Activated T-cell treated with anti-CD3 and anti-CD28 coated beads, Interleukin-2, amount 50 U/mL, for 72 hours (primary cell): ENCODE measurements at regions not wholly inside any gene's neighbourhood (a gene's known extent, or its start where the extent isn't known, plus 50 kb on each side); places are given as distances from the start of the nearest gene placed in this dataset.

Experiments used
- ATAC-seq, 2 donors: fragments of 150-1000 bp; cut with Tn5 transposase; replicated peaks in 1 of 2; 2 replicates each; pipeline ENCODE4 v1.10.0; 2021; ENCODE audit warnings: moderate library complexity in 2 of 2, mild to moderate bottlenecking in 1 of 2
- DNase-seq, 2 donors: peaks; one replicate each; pipeline ENCODE4 v3.0.0; 2021 to 2022; ENCODE audit warnings: mixed read lengths in 1 of 2
- H3K27ac Mint-ChIP-seq: one replicate; pipeline ENCODE4 v1.8.0; 2022; ENCODE audit warnings: mild to moderate bottlenecking, moderate library complexity, mixed read lengths
- H3K27me3 Mint-ChIP-seq: one replicate; pipeline ENCODE4 v1.8.0; 2022; ENCODE audit warnings: low read depth, mixed read lengths
- H3K36me3 Mint-ChIP-seq, 2 donors: one replicate each; pipeline ENCODE4 v1.8.0; 2022; ENCODE audit warnings: mixed read lengths in 2 of 2, mild to moderate bottlenecking in 1 of 2; ENCODE audit not compliant: insufficient read depth in 2 of 2
- H3K4me1 Mint-ChIP-seq: one replicate; pipeline ENCODE4 v1.8.0; 2022; ENCODE audit warnings: low read depth, mixed read lengths
- H3K4me3 Mint-ChIP-seq, 2 donors: one replicate each; pipeline ENCODE4 v1.8.0; 2022; ENCODE audit warnings: mild to moderate bottlenecking in 2 of 2, mixed read lengths in 2 of 2, moderate library complexity in 2 of 2
- H3K9me3 Mint-ChIP-seq, 2 donors: one replicate each; pipeline ENCODE4 v1.8.0; 2022; ENCODE audit warnings: mixed read lengths in 2 of 2

DNA sequence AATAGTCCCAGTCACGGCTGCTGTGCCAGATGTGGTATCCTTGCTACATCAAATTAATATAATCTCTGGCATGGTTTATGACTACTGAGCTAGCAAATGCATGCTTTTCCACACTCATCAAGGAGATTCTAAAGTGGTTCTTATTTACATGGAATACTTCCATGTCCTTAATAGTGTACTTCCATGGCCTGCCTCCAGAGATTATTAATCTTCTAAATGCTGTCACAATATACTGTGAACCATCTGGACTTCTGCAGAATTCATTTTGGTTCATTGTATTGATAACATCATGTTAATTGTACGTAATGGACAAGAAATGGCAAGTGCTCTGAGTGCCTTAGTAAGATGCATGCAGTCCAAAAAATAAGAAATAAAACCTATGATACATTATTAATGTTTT lies 230.8 kb downstream of the NUAK1 start:
- Mint-ChIP-seq H3K36me3 (no peaks in the 10 kb centered on the region), H3K4me1 (no peaks in the 10 kb centered on the region), H3K27ac (no peak overlapping the region), H3K27me3 (no peaks in the 10 kb centered on the region), H3K4me3 (no peak overlapping the region), H3K9me3 (no peaks in the 10 kb centered on the region)
- ATAC-seq (no peak), DNase-seq (no peak)

DNA sequence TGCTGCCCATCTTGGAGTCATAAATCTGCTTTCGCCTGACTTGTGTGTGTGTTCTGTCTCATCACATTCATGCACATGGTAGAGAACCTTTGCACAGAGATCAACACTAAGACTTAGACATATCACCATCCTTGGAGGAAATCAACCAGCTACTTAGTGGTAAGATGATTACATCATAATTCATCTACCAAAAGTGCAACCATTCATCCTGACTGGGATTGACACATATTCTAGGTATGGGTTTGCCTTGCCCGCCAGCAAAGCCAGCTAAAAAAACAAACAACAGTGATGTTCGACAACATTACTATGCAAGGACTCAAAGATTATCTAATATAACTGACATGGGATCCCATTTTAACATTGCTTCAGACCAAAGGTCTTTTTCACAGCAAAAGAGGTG lies 228.7 kb downstream of the NUAK1 start:
- H3K36me3 Mint-ChIP-seq, result no peaks in the 10 kb centered on the region
- no peak overlapping the region for H3K27ac Mint-ChIP-seq
- H3K9me3 Mint-ChIP-seq, result peaks cover 2% of the 10 kb centered on the region in 2 donors

DNA sequence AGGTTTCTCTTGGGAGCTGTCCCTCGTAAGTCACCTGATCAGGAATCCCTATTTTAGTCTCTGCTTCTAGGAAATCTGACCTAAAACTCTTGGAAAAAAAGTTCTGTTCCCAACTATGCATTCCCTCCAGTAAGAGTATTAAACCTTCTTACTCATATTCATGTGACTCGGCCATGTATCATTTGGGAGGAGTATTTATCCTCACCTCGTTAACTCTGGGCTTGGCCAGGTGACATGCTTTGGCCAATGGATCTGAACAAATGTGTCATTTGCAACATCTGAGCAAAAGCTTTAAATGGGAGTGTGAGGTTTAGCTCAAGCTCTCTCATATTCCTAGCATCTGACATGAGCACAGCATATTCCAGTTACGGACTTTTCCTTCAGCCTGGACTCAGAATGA lies 226.8 kb downstream of the NUAK1 start:
- no peaks in the 10 kb centered on the region for H3K36me3 Mint-ChIP-seq

More for the DNA sequence above, 228.7 kb downstream of the NUAK1 start:
- Mint-ChIP-seq H3K27me3 (no peaks in the 10 kb centered on the region), H3K4me1 (no peaks in the 10 kb centered on the region), H3K4me3 (no peak overlapping the region)
- ATAC-seq (no peak), DNase-seq (no peak)

DNA sequence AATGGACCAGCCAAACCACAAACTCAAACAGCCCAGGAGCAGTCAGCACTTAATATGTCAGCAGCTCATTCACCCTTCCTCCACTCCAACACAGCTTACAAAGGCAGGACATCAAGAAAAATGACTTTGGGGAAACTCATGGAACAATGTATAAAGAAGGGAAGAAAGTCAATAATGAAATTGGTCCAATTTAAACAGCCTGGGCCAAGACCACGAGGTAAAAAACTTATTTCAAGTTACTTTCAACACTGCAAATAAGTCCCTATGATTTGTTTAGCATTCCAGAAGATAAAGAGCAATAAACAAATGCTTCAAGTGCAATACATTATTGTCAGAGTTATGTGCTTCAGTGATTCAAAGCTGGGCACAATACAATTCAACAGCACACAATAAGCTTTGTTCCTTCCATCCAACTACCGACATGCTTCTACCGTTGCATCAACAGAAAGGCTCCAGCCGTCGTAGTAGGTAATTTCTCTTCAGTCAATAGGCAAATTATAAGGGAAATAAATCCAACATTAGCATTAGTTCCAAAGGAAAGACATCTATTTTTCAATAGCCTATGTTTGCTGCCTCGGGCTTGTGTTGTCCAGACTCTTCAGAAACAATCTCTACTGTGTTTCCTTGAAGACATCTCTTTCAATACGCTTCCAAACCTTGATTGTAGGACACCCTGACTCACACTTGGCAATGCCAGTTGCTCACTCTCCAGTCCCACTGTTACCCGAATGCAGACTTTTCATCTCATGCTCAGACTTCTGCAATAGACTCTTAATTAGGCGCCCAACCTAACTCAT lies 225.7 kb downstream of the NUAK1 start:
- DNase-seq (no peak), ATAC-seq (no peak)
- peaks cover 2 to 3% of the 10 kb centered on the region in 2 donors for H3K9me3 Mint-ChIP-seq
- no peaks in the 10 kb centered on the region for H3K36me3 Mint-ChIP-seq
- H3K4me1 Mint-ChIP-seq, result no peaks in the 10 kb centered on the region
- no peaks in the 10 kb centered on the region for H3K27me3 Mint-ChIP-seq
- no peak overlapping the region for H3K4me3 Mint-ChIP-seq
- H3K27ac Mint-ChIP-seq, result no peak overlapping the region

More for the DNA sequence above, 226.8 kb downstream of the NUAK1 start:
- no peaks in the 10 kb centered on the region for H3K4me1 Mint-ChIP-seq
- H3K4me3 Mint-ChIP-seq, result no peak overlapping the region
- no peak overlapping the region for H3K27ac Mint-ChIP-seq
- H3K27me3 Mint-ChIP-seq, result no peaks in the 10 kb centered on the region
- DNase-seq (no peak), ATAC-seq (no peak)
- H3K9me3 Mint-ChIP-seq, result peaks cover 2 to 3% of the 10 kb centered on the region in 2 donors

DNA sequence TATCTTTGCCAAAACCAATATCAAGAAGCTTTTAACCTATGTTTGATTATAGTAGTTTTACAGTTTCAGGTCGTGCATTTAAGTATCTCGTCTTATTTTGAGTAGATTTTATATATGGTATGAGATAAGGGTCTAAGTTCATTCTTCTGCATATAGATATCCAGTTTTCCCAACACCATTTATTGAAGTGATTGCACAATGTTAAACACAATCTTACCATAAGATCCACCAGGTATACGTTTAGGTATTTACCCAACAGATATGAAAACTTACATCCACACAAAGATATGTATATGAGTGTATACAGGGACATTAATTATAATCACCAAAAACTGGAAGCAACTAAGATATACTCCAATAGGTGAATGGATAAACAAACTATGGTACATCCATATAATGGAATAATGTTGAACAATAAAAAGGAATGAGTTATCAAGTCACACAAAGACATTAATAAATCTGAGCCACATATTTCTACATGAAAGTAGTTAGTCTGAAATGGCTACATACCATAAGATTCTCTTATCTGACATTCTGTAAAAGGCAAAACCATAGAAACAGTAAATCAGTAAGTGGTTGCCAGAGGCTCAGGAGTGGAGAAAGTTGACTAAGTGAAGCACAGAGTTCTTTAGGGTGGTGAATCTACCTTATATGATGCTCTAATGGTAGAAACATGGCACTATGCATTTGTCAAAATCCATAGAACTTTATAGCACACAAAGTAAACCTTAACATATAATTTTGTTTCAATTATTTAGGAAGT lies 222.6 kb downstream of the NUAK1 start:
- no peak overlapping the region for H3K4me3 Mint-ChIP-seq
- DNase-seq (no peak), ATAC-seq (no peak)
- H3K27me3 Mint-ChIP-seq, result no peaks in the 10 kb centered on the region
- no peak overlapping the region for H3K27ac Mint-ChIP-seq
- peaks cover 2 to 3% of the 10 kb centered on the region in 2 donors for H3K9me3 Mint-ChIP-seq
- H3K36me3 Mint-ChIP-seq, result no peaks in the 10 kb centered on the region
- no peaks in the 10 kb centered on the region for H3K4me1 Mint-ChIP-seq

DNA sequence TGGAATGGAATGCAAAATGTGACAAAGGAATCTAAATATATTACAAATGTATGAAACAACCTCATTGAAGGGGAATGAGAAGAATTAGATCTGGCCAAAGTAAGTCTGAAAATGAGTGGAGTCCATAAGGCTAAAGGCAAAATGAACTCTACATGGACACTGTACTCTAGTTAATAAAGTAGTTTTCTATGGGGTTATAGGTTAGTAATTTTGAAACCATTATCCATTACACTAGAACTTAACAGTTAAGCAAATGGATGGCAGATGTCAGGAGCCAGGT lies 222.1 kb downstream of the NUAK1 start:
- no peaks in the 10 kb centered on the region for H3K36me3 Mint-ChIP-seq
- ATAC-seq (no peak), DNase-seq (no peak)
- no peak overlapping the region for H3K4me3 Mint-ChIP-seq
- H3K9me3 Mint-ChIP-seq, result peaks cover 2 to 3% of the 10 kb centered on the region in 2 donors
- no peaks in the 10 kb centered on the region for H3K4me1 Mint-ChIP-seq
- no peaks in the 10 kb centered on the region for H3K27me3 Mint-ChIP-seq
- no peak overlapping the region for H3K27ac Mint-ChIP-seq

DNA sequence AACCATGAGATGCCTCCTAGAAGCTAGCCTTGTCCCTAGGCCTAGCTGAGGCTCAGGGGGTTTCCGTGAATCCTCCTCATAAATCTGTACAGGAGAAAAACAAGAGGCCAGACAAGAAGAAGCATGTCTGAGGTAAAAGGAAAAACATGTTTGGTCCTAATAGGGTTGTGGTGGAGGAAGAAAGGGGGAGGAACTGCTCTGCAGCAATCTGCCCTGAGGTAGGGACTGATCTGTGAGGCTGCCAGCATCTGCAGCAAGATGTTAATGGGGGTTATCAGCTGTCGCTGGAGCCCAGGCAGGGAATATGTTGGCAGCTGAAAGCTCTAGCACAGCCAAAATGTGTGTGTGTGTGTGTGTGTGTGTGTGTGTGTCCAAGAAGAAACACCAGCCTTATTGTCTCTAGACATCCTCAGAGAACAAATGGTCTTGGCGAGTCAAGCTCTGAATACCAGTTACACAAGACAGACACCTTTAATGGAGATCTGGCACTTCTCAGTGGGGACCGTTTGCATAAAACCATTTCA lies 218.5 kb downstream of the NUAK1 start:
- no peak overlapping the region for H3K27ac Mint-ChIP-seq
- H3K36me3 Mint-ChIP-seq, result no peaks in the 10 kb centered on the region
- H3K4me1 Mint-ChIP-seq, result no peaks in the 10 kb centered on the region
- no peak for ATAC-seq
- H3K4me3 Mint-ChIP-seq, result no peak overlapping the region
- no peaks in the 10 kb centered on the region for H3K27me3 Mint-ChIP-seq
- H3K9me3 Mint-ChIP-seq, result no peaks in the 10 kb centered on the region
- DNase-seq, result no peak

DNA sequence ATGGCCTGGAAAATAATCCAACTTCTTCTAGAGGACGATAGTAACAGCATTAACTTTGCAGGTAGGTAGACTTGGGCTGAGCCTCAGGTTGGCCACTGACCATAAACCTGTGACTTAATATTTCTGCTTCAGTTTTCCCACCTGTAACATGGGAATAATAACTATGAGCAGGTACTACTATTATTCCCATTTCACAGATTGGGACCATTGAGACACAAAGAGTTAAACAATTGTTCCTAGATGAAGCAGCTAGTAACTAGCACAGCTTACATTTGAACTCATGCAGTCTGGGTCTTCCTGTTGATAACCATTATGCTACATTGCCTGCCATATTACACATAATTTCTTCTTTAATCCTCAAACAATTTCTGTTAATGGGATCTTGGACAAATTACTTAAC lies 217.7 kb downstream of the NUAK1 start:
- Mint-ChIP-seq H3K27ac (no peak overlapping the region), H3K4me1 (no peaks in the 10 kb centered on the region)

DNA sequence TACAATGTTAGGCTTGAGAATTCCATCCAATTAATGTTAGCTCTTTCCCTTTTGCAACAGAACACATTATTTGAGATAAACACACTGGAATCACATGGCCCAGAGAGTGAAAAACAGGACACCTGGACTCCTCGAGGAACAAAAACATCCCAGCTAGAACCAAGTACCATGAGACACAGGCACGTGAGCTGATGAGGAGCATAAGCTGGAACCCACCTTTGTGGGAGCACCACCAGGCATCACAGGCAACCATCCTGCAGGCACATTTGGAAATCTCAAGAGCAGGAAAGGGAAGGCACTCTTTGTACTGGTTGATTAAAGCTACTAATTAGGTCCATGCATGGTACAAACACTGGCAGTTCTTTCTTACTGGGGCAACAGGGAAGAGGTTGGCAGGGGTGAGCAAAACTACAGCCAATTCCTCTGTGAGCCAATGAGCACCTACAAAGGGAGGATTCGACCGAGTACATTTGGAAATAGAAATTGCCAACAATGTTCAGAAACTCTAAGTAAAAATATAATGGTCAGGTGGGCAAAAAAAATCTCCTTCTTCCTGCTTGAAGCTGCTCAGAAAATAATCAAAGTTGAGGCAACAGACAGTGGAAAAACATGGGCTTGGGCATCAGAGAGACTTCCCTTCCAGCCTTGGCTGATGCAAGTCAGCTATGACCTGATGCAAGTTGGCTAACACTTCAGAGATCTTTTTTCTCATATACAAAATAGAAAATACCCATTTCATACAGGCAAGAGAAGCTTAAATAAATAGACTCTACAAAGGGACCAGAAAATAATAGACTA lies 216.7 kb downstream of the NUAK1 start:
- Mint-ChIP-seq H3K27me3 (no peaks in the 10 kb centered on the region), H3K27ac (no peak overlapping the region), H3K4me3 (no peak overlapping the region), H3K9me3 (peaks cover 0 to 4% of the 10 kb centered on the region in 2 donors), H3K4me1 (no peaks in the 10 kb centered on the region), H3K36me3 (peaks cover 0 to 2% of the 10 kb centered on the region in 2 donors)
- no peak for ATAC-seq
- DNase-seq, result no peak

More for the DNA sequence above, 217.7 kb downstream of the NUAK1 start:
- no peaks in the 10 kb centered on the region for H3K27me3 Mint-ChIP-seq
- H3K36me3 Mint-ChIP-seq, result no peaks in the 10 kb centered on the region
- no peaks in the 10 kb centered on the region for H3K9me3 Mint-ChIP-seq
- ATAC-seq (no peak), DNase-seq (no peak)
- H3K4me3 Mint-ChIP-seq, result no peak overlapping the region

DNA sequence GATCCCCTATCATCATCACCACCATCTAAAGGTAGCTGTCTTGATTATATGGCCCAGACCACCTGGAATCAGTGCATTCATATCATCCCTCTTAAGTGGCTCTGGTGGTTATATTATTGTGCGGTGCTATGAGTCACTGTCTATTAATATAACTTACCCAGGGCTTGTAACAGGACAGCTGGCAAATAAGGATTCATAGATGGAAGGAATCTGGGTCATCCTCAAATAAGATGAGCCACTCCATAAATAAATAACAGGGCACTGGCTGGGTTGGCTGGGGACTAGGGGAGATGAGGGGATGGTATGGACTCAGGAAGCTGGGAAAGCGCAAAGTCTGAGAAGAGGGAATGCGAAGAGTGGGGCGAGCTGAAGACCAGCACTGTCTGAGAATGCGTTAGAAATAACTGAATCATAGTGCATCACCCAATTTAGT lies 216.1 kb downstream of the NUAK1 start:
- Mint-ChIP-seq H3K4me3 (no peak overlapping the region), H3K27ac (no peak overlapping the region), H3K27me3 (no peaks in the 10 kb centered on the region), H3K9me3 (peaks cover 0 to 4% of the 10 kb centered on the region in 2 donors), H3K4me1 (no peaks in the 10 kb centered on the region), H3K36me3 (peaks cover 0 to 2% of the 10 kb centered on the region in 2 donors)
- ATAC-seq (no peak), DNase-seq (no peak)

DNA sequence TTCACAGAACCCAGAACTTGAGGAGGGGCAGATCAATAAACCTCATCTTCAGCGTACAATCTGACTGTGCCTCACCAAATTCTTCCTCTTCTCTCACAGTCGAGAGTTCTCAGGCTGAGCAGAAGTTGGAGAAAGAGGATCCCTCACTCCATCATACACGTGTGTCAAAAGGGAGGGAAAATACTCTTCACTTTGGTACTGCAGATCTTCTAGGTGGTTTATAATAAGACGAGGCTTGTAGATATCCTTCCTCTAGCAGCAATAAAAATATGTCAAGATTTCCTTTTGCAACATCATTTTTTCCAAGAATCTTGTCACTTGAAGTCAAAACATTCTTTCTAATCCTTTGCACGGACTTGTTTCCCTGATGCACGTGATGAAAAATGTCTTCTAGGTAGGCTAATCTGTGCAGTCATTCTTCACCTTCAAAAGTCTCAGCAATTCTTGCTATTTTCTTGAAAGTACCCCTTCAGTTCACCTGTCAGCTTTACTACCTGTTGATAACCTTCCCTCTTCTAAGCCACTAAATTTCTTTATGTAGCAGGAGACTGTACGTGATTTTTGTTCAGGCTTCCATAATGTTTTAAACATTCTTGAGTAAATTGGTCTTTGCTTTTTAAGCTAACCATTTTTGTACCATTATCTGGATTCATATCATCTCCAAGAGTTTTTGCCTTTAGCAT lies 214.1 kb downstream of the NUAK1 start:
- Mint-ChIP-seq H3K4me1 (no peaks in the 10 kb centered on the region), H3K36me3 (peaks cover 0 to 2% of the 10 kb centered on the region in 2 donors), H3K4me3 (no peak overlapping the region), H3K9me3 (peaks cover 4 to 7% of the 10 kb centered on the region in 2 donors), H3K27ac (no peak overlapping the region), H3K27me3 (no peaks in the 10 kb centered on the region)
- ATAC-seq (no peak), DNase-seq (no peak)

DNA sequence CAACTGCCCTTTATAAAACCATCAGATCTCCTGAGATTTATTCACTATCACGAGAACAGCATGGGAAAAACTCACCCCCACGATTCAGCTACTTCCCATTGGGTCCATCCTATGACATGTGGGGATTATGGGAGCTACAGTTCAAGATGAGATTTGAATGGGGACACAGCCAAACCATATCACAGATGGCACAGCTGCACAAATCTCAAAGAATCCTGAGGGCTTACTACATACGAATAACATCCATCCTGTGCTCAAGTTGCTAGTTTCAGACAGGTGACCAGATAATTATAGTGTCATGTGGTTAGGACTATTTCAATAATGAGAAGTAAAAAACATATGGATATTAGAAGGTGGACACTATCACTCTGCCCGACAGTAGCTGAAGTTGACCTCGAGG lies 211.2 kb downstream of the NUAK1 start:
- Mint-ChIP-seq H3K36me3 (peaks cover 0 to 2% of the 10 kb centered on the region in 2 donors), H3K4me1 (no peaks in the 10 kb centered on the region), H3K27me3 (no peaks in the 10 kb centered on the region), H3K4me3 (no peak overlapping the region), H3K9me3 (peaks cover 4 to 8% of the 10 kb centered on the region in 2 donors), H3K27ac (no peak overlapping the region)
- ATAC-seq (no peak), DNase-seq (no peak)
